Right cardiac atrium (tissue), 5 donors: ENCODE measurements at regions not wholly inside any gene's neighbourhood (a gene's known extent, or its start where the extent isn't known, plus 50 kb on each side); places are given as distances from the start of the nearest gene placed in this dataset.
"Not testable (repeated sequence)": the region's sequence is repeated elsewhere in the genome, so short reads cannot be mapped to it uniquely, and the experiment has no call there.

Experiments
- ATAC-seq, 2 donors: fragments of 200-7000 bp; cut with Tn5 transposase; one replicate each; pipeline versions ENCODE4 v1.8.0 to v1.9.1; 2020; ENCODE audit warnings: moderate library complexity in 2 of 2, mild to moderate bottlenecking in 1 of 2
- DNase-seq, 3 donors: peaks; one replicate each; pipeline ENCODE4 v3.0.0-alpha.2; 2020
- H3K27ac ChIP-seq: one replicate; pipeline ENCODE4 v1.5.1; 2013; ENCODE audit warnings: mild to moderate bottlenecking, low read length, control low read depth, moderate library complexity
- H3K27me3 ChIP-seq: one replicate; pipeline ENCODE4 v1.6.1; 2013; ENCODE audit not compliant: control insufficient read depth, insufficient read depth
- H3K4me1 ChIP-seq: one replicate; pipeline ENCODE4 v1.6.1; 2013; ENCODE audit warnings: low read length; ENCODE audit not compliant: control insufficient read depth, insufficient read depth
- H3K4me3 ChIP-seq: one replicate; pipeline ENCODE4 v1.5.1; 2013; ENCODE audit warnings: low read length, control low read depth
- H3K9me3 ChIP-seq: one replicate; pipeline ENCODE4 v1.6.1; 2013; ENCODE audit warnings: low read length; ENCODE audit not compliant: control insufficient read depth
- WGBS: extraction: QIAGEN DNeasy Blood & Tissue Kit; methylation state at CpG from one replicate; pipeline ENCODE4 v1.1.7; 2013; 5-methylcytosine and 5-hydroxymethylcytosine counted together
- intact Hi-C, 4 donors: fragments of 100-400 bp; cut with DNase I; formaldehyde crosslinking; loops; one replicate each; pipeline versions ENCODE4 v1.11.0 to v1.14.0; 2022 to 2023
- donor health status: healthy with polysubstance abuse.
- donor health status: DM: no; HTN: yes; CAD: no.
- donor health status: DM: no; HTN: no; CAD: no.
- donor health status: DM: no; HTN: yes; CAD: no; lungs with severe emphysema.
- donor health status: DM: yes; HTN: yes; CAD: no.

DNA sequence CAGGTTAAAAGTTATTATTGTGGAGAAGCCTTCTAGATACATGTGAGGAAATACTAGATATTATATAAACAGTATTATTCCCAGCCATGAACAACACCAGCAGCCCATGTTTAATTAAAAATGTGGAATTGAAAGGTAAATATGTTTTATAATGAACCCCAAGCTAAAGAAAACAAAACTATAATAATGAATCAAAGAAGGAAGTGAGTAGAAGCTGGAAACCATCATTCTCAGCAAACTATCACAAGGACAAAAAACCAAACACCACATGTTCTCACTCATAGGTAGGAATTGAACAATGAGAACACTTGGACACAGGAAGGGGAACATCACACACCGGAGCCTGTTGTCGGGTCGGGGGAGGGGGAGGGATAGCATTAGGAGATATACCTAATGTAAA is 167.6 kb upstream of the CXXC4 start:
- intact Hi-C loops, DNase-seq, ATAC-seq, H3K27ac ChIP-seq, H3K9me3 ChIP-seq, H3K27me3 ChIP-seq, H3K4me1 ChIP-seq, H3K4me3 ChIP-seq: not testable (repeated sequence)
- WGBS = 84% methylated on average over 3 of the region's 3 CpGs

DNA sequence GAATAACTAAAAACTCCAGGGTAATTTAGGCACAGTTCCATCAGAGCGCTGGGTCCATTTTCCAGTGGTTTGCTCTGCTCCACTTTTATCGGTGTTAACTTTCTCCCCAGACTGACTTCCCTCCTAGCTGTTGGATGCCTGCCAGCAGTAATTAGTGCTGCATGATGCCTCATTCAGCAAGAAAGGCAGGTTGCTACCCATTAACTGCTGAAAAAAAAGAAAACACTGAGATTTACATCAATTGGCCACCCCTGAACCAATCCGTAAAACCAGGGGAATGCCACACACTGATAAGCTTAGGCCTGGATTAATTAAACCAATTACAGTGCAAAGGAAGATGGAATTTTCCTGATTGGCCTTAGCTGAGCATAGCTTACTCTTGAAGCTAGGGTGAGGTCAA is 182.4 kb upstream of the CXXC4 start:
- H3K4me3 ChIP-seq = no peak overlapping the region
- DNase-seq = peak; percentile 14 to 61 (median 33)
- intact Hi-C loops = no loop called here
- no peaks in the 10 kb centered on the region for H3K9me3 ChIP-seq
- ATAC-seq = no peak
- H3K27ac ChIP-seq = no peak overlapping the region
- 18% methylated on average over 3 of the region's 3 CpGs for WGBS
- peaks cover 2% of the 10 kb centered on the region for H3K4me1 ChIP-seq
- H3K27me3 ChIP-seq = no peaks in the 10 kb centered on the region

DNA sequence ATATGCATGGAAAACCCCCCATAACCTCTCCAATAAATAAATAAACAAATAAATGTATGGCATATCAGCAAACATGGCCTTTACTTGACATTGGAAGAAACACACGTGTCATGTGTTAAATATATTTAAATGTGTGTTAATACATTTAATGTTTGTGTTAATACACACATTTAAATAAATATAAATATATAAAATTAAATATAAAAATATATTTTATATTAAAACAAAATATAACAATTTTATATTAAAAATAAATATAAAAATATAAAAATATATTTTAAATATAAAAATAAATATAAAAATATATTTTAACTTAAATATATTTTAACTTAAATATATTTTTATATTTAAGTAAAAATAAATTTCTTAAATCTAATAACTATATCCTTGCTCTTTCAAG is 187.6 kb upstream of the CXXC4 start:
- no peak for DNase-seq
- no peak for ATAC-seq
- 85% methylated on average over 1 of the region's 1 CpG for WGBS
- Histone ChIP-seq H3K4me1 (no peaks in the 10 kb centered on the region), H3K4me3 (no peak overlapping the region), H3K27me3 (no peaks in the 10 kb centered on the region), H3K9me3 (no peaks in the 10 kb centered on the region), H3K27ac (no peak overlapping the region)
- intact Hi-C loops = no loop called here

GRCh38 chr4:104693601-104694201 is 199.0 kb upstream of the CXXC4 start:
- intact Hi-C loops = no loop called here
- H3K4me3 ChIP-seq = no peak overlapping the region
- DNase-seq (no peak), ATAC-seq (no peak)
- no peaks in the 10 kb centered on the region for H3K9me3 ChIP-seq
- H3K27ac ChIP-seq = no peak overlapping the region
- no peaks in the 10 kb centered on the region for H3K4me1 ChIP-seq
- H3K27me3 ChIP-seq = no peaks in the 10 kb centered on the region
- WGBS = 77% methylated on average over 5 of the region's 5 CpGs

GRCh38 chr4:104716584-104716983 is 221.9 kb upstream of the CXXC4 start:
- DNase-seq (no peak), ATAC-seq (no peak)
- Histone ChIP-seq H3K27ac (no peak overlapping the region), H3K4me1 (no peaks in the 10 kb centered on the region), H3K27me3 (no peaks in the 10 kb centered on the region), H3K4me3 (no peak overlapping the region), H3K9me3 (no peaks in the 10 kb centered on the region)
- WGBS = 84% methylated on average over 2 of the region's 2 CpGs
- intact Hi-C loops = no loop called here

GRCh38 chr4:104719539-104720230 is 225.0 kb upstream of the CXXC4 start:
- H3K27ac ChIP-seq = no peak overlapping the region
- DNase-seq = no peak
- no peak for ATAC-seq
- H3K4me3 ChIP-seq = no peak overlapping the region
- no peaks in the 10 kb centered on the region for H3K27me3 ChIP-seq
- WGBS = 81% methylated on average over 4 of the region's 4 CpGs
- H3K4me1 ChIP-seq = no peaks in the 10 kb centered on the region
- intact Hi-C loops = no loop called here
- H3K9me3 ChIP-seq = no peaks in the 10 kb centered on the region

GRCh38 chr4:104722467-104722866 is 227.8 kb upstream of the CXXC4 start:
- no peaks in the 10 kb centered on the region for H3K9me3 ChIP-seq
- no peak overlapping the region for H3K27ac ChIP-seq
- DNase-seq (no peak), ATAC-seq (no peak)
- intact Hi-C loops = no loop called here
- no peak overlapping the region for H3K4me3 ChIP-seq
- 81% methylated on average over 1 of the region's 1 CpG for WGBS
- no peaks in the 10 kb centered on the region for H3K4me1 ChIP-seq
- no peaks in the 10 kb centered on the region for H3K27me3 ChIP-seq

GRCh38 chr4:104726002-104726401 is 231.3 kb upstream of the CXXC4 start:
- 81% methylated on average over 5 of the region's 5 CpGs for WGBS
- ATAC-seq (no peak), DNase-seq (no peak)
- Histone ChIP-seq H3K4me3 (no peak overlapping the region), H3K27me3 (no peaks in the 10 kb centered on the region), H3K4me1 (no peaks in the 10 kb centered on the region), H3K27ac (no peak overlapping the region), H3K9me3 (no peaks in the 10 kb centered on the region)
- intact Hi-C loops = no loop called here

GRCh38 chr4:104727643-104728042 is 232.9 kb upstream of the CXXC4 start:
- Histone ChIP-seq H3K4me3 (no peak overlapping the region), H3K9me3 (no peaks in the 10 kb centered on the region), H3K27ac (no peak overlapping the region), H3K27me3 (no peaks in the 10 kb centered on the region), H3K4me1 (no peaks in the 10 kb centered on the region)
- no peak for ATAC-seq
- 84% methylated on average over 3 of the region's 3 CpGs for WGBS
- DNase-seq = no peak
- intact Hi-C loops = no loop called here

DNA sequence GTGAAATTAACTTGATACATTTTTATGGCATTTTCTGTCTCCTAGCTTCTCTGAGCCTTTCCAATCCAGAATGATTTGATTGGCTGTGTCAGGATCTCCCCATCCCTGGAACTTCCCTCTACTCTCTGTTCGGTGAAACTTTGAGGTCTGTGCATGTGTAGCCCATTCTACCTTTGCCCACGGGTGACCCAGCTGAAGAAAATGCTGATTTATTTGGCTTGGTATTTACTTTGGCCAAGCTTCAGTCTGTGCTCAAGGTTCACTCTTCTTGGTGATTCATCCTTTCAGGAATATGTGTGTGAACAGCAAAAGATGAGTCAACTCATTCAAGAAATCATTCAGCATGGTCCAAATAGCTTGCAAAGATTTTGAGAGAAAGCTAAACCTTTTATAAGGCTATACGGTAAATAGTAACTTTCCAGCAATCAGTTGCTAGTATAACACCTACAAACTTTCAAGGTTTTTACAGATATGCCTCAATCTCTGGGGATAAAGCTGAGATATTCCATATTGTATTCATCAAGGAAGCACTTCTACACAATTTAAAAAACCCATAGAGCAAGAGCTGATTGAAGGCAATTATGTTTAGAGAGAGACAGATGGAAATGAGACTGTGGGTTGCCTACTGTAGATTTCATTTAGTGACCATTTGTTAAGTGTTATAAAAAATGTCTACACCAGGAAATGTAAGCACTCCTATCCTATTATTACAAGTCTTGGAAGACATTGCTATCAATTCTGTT is 233.9 kb upstream of the CXXC4 start:
- Histone ChIP-seq H3K27me3 (no peaks in the 10 kb centered on the region), H3K4me1 (no peaks in the 10 kb centered on the region), H3K4me3 (no peak overlapping the region), H3K27ac (no peak overlapping the region), H3K9me3 (no peaks in the 10 kb centered on the region)
- ATAC-seq = no peak
- no peak for DNase-seq
- WGBS = 80% methylated on average over 3 of the region's 3 CpGs
- intact Hi-C loops = no loop called here

DNA sequence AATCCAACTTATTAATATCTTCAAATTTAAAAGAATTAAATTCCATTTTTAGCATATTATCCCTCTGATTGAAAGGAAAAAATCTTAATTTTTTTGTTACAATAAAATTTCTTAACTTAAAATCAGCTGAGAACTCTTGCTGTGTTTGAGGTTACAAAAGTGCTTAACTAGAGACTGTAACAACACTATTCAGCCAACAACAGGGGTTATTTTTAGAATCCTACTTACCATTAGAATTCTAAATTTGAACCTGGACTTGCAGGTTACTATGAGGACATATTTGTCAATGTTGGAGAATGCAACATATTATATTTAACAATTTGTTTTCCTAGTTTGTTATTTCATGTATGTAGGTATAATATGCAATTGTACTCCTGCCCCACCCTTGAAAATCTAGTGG is 238.1 kb upstream of the CXXC4 start:
- no peaks in the 10 kb centered on the region for H3K4me1 ChIP-seq
- DNase-seq (no peak), ATAC-seq (peak in 1 of 2 donors; percentile 41)
- no peaks in the 10 kb centered on the region for H3K9me3 ChIP-seq
- intact Hi-C loops = no loop called here
- H3K4me3 ChIP-seq = no peak overlapping the region
- no peaks in the 10 kb centered on the region for H3K27me3 ChIP-seq
- H3K27ac ChIP-seq = no peak overlapping the region
